Thoracic aorta (tissue), 2 donors: ENCODE measurements at regions not wholly inside any gene's neighbourhood (a gene's known extent, or its start where the extent isn't known, plus 50 kb on each side); places are given as distances from the start of the nearest gene placed in this dataset.
"Not testable (repeated sequence)": the region's sequence is repeated elsewhere in the genome, so short reads cannot be mapped to it uniquely, and the experiment has no call there.

Experiments
- ATAC-seq: fragments of 150-250 bp; one replicate; pipeline ENCODE4 v1.8.0; 2017; ENCODE audit warnings: low read depth; ENCODE audit not compliant: insufficient number of reproducible peaks, low FRiP score
- DNase-seq: peaks from one replicate; pipeline ENCODE4 v3.0.0-alpha.2; 2020; ENCODE audit warnings: low spot score
- H3K27ac ChIP-seq, 2 donors: fragments of 200-600 bp; sonication (generic); 1 replicate in 1 of 2; 2 replicates in 1 of 2; pipeline ENCODE4 v1.5.1; 2016; ENCODE audit warnings: mild to moderate bottlenecking in 2 of 2, moderate library complexity in 2 of 2
- H3K27me3 ChIP-seq: fragments of 200-600 bp; sonication (generic); replicated peaks from 2 replicates; pipeline ENCODE4 v1.6.0; 2016; ENCODE audit warnings: mild to moderate bottlenecking; ENCODE audit not compliant: insufficient read depth
- H3K36me3 ChIP-seq: fragments of 200-600 bp; sonication (generic); one replicate; pipeline ENCODE4 v1.5.1; 2016
- H3K4me1 ChIP-seq, 2 donors: fragments of 200-600 bp; sonication (generic); 1 replicate in 1 of 2; 2 replicates in 1 of 2; pipeline versions ENCODE4 v1.5.1 to v1.6.0; 2016; ENCODE audit warnings: low read depth in 2 of 2, mild to moderate bottlenecking in 1 of 2; ENCODE audit not compliant: control insufficient read depth in 1 of 2
- H3K4me3 ChIP-seq: fragments of 200-600 bp; sonication (generic); 2 replicates; pipeline ENCODE4 v1.5.1; 2016; ENCODE audit warnings: mild to moderate bottlenecking
- H3K9me3 ChIP-seq: fragments of 200-600 bp; sonication (generic); 2 replicates; pipeline ENCODE4 v1.5.1; 2016
- CTCF ChIP-seq: fragments of 200-600 bp; sonication (generic); IDR thresholded peaks from one replicate; pipeline ENCODE4 v1.5.1; 2019; ENCODE audit warnings: antibody characterized with exemption

- Histone ChIP-seq H3K27me3 (no peaks in the 10 kb centered on the region), H3K36me3 (no peaks in the 10 kb centered on the region), H3K4me3 (no peak overlapping the region), H3K9me3 (no peaks in the 10 kb centered on the region), H3K4me1 (no peaks in the 10 kb centered on the region), H3K27ac (no peak overlapping the region)
- no peak for ATAC-seq
- no peak for TF ChIP-seq CTCF
- DNase-seq: no peak
These were observed 123.0 kb downstream of the ACAA2 start for GRCh38 chr18:49690312-49690711.

- no peaks in the 10 kb centered on the region for H3K4me1 ChIP-seq
- TF ChIP-seq CTCF: no peak
- ATAC-seq (no peak), DNase-seq (no peak)
- H3K9me3 ChIP-seq: no peaks in the 10 kb centered on the region
- H3K36me3 ChIP-seq: no peaks in the 10 kb centered on the region
- no peaks in the 10 kb centered on the region for H3K27me3 ChIP-seq
- H3K27ac ChIP-seq: no peak overlapping the region
- H3K4me3 ChIP-seq: no peak overlapping the region
These were observed 123.5 kb downstream of the LIPG start for GRCh38 chr18:49685231-49685942.

GRCh38 chr18:49682803-49683190, 120.9 kb downstream of the LIPG start:
- DNase-seq, H3K27me3 ChIP-seq, H3K27ac ChIP-seq, H3K9me3 ChIP-seq, H3K4me1 ChIP-seq, H3K4me3 ChIP-seq, H3K36me3 ChIP-seq, ATAC-seq: not testable (repeated sequence)

- TF ChIP-seq CTCF: no peak
- H3K9me3 ChIP-seq: no peaks in the 10 kb centered on the region
- no peak for ATAC-seq
These were observed 120.4 kb downstream of the LIPG start for GRCh38 chr18:49682173-49682802.

GRCh38 chr18:49681387-49681786, 119.5 kb downstream of the LIPG start:
- DNase-seq (no peak), ATAC-seq (no peak)
- Histone ChIP-seq H3K4me1 (no peaks in the 10 kb centered on the region), H3K27ac (no peak overlapping the region), H3K27me3 (no peaks in the 10 kb centered on the region), H3K36me3 (no peaks in the 10 kb centered on the region), H3K9me3 (no peaks in the 10 kb centered on the region), H3K4me3 (no peak overlapping the region)
- TF ChIP-seq CTCF: no peak

More at GRCh38 chr18:49682173-49682802, 120.4 kb downstream of the LIPG start:
- Histone ChIP-seq H3K27me3 (no peaks in the 10 kb centered on the region), H3K4me1 (no peaks in the 10 kb centered on the region), H3K36me3 (no peaks in the 10 kb centered on the region), H3K4me3 (no peak overlapping the region), H3K27ac (no peak overlapping the region)
- DNase-seq: no peak
